Embryonic facial prominence (tissue), 1 donor: ENCODE measurements at regions not wholly inside any gene's neighbourhood (a gene's known extent, or its start where the extent isn't known, plus 50 kb on each side); places are given as distances from the start of the nearest gene placed in this dataset.

Experiments used
- DNase-seq: peaks from one replicate; pipeline ENCODE4 v3.0.0-alpha.2; 2016; ENCODE audit errors: extremely low spot score

GRCh38 chr4:11636031-11636430 lies 207.3 kb upstream of the HS3ST1 start:
- no peak for DNase-seq

GRCh38 chr4:11635342-11635741 lies 206.6 kb upstream of the HS3ST1 start:
- DNase-seq: no peak

- DNase-seq: no peak
Measured at GRCh38 chr4:11634283-11634682, 205.6 kb upstream of the HS3ST1 start.

GRCh38 chr4:11633430-11633829 lies 204.7 kb upstream of the HS3ST1 start:
- DNase-seq: no peak

- DNase-seq: no peak
Measured at GRCh38 chr4:11632483-11632882, 203.8 kb upstream of the HS3ST1 start.

- no peak for DNase-seq
Measured at GRCh38 chr4:11632025-11632424, 203.3 kb upstream of the HS3ST1 start.

GRCh38 chr4:11631416-11631815 lies 202.7 kb upstream of the HS3ST1 start:
- no peak for DNase-seq

GRCh38 chr4:11628093-11628725 lies 199.5 kb upstream of the HS3ST1 start:
- DNase-seq: no peak

GRCh38 chr4:11626066-11626465 lies 197.4 kb upstream of the HS3ST1 start:
- DNase-seq: no peak

GRCh38 chr4:11625211-11625610 lies 196.5 kb upstream of the HS3ST1 start:
- no peak for DNase-seq

GRCh38 chr4:11624370-11624769 lies 195.7 kb upstream of the HS3ST1 start:
- no peak for DNase-seq

- no peak for DNase-seq
Measured at GRCh38 chr4:11623726-11624037, 195.0 kb upstream of the HS3ST1 start.

- no peak for DNase-seq
Measured at GRCh38 chr4:11622961-11623725, 194.4 kb upstream of the HS3ST1 start.

- no peak for DNase-seq
Measured at GRCh38 chr4:11620861-11621260, 192.2 kb upstream of the HS3ST1 start.

- no peak for DNase-seq
Measured at GRCh38 chr4:11618666-11619282, 190.1 kb upstream of the HS3ST1 start.

GRCh38 chr4:11616856-11617255 lies 188.2 kb upstream of the HS3ST1 start:
- no peak for DNase-seq

GRCh38 chr4:11615601-11616000 lies 186.9 kb upstream of the HS3ST1 start:
- DNase-seq: no peak

GRCh38 chr4:11614426-11614825 lies 185.7 kb upstream of the HS3ST1 start:
- no peak for DNase-seq

- DNase-seq: no peak
Measured at GRCh38 chr4:11611868-11612267, 183.2 kb upstream of the HS3ST1 start.

GRCh38 chr4:11609751-11610150 lies 181.1 kb upstream of the HS3ST1 start:
- DNase-seq: no peak

GRCh38 chr4:11608992-11609391 lies 180.3 kb upstream of the HS3ST1 start:
- DNase-seq: no peak

- no peak for DNase-seq
Measured at GRCh38 chr4:11606078-11606477, 177.4 kb upstream of the HS3ST1 start.

- DNase-seq: no peak
Measured at GRCh38 chr4:11605597-11605996, 176.9 kb upstream of the HS3ST1 start.
